ENCODE measurements at regions not wholly inside any gene's neighbourhood (a gene's known extent, or its start where the extent isn't known, plus 50 kb on each side); places are given as distances from the start of the nearest gene placed in this dataset.

DNA sequence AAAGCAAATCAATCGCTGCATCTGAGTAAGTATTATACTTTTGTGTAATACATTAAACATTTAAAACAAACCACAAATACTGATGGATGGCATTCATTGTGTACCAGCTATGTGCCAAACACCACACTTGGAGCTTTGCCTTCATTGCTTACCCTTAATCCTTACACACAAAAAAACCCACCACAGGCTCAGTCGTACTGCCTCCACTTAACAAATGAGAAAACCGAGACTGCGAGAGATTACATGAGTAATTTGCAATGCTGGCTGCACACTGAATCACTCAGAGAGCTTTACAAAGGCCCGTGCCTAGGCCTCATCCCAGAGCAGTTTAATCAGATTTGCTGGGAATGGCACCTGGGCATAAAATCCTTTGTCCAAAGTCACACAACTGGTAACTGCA is 130.5 kb downstream of the EDN1 start:
- no peak for DNase-seq (ENCODE audit: low read depth in 4 of 4, low spot score in 3 of 4)

DNA sequence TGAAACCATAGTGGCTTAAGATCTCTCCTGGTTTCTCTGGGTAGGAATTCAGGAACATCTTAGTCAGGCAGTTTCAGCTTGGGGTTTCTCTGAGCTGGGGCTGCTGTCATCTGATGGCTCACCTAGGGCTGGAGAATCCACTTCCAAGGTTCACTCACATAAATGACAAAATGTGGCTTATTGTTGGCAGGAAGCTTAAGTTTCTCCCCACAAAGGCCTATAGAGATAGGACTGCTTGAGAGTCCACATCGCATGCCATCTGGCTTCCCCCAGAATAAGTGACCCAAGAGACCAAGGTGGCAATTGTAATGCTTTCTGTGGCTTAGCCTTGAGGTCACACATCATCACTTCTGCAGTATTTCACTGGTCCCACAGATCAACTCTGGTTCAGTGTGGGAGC is 131.4 kb downstream of the EDN1 start:
- DNase-seq (ENCODE audit: low read depth in 4 of 4, low spot score in 3 of 4), result no peak

DNA sequence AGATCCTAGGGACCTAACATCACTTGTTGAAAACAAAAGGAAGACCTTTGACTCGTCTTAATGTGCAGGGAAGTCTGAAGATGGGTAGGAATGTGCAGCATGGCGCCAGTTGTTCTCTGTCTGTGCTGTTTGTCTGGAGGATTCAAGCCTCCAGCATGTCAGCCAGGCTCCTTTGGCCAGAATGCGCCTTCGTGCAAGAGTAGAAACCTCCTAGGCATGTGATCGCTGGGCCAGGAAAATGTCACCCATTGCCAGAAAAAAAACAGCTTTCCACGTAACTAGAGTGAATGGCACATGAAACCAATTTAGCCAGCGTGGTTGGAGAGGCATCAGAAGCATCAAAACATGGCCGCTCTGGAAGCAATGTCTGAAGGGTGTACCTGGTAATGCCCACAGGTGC is 132.7 kb downstream of the EDN1 start:
- DNase-seq (ENCODE audit: low read depth in 4 of 4, low spot score in 3 of 4), result no peak

DNA sequence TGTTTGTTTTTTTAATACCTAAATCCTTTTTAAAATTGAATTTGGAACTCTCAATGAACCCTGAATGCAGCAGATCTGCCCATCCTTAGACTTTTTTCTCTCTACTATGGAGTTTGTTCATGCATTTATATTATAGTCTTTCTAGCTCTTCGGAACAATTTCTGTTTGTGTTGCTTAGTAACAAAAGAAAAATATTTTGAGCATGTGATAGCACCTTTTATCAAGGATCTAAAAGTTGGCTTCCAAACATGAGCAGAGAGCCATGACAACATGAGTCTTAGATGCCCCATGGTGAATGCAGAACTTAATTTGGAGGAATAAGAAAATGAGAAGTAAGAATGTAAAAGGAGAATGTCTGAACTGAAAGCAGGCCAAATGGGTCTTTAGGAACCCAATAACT is 133.7 kb downstream of the EDN1 start:
- DNase-seq (ENCODE audit: low read depth in 4 of 4, low spot score in 3 of 4), result no peak

- DNase-seq (ENCODE audit: low read depth in 4 of 4, low spot score in 3 of 4), result no peak
Observed at GRCh38 chr6:12426121-12426520, 136.0 kb downstream of the EDN1 start.

DNA sequence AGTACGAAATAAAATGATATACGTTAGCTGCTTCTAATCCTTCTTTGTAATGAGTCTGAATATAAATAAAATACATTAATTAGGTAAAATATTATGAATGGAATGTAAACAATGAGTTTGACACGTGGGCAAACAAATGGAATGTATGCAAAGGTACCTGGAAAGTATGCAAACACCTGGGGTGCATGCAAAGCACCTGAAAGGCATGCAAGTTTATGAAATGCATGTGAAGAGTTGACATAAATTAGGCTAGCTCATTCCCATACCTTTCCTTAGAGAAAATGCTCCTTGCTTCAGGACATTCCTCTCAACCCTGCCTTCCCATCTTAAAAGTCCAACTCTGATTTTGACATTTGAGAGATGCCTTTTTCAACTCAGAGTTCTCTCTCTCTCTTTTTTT is 140.9 kb downstream of the EDN1 start:
- DNase-seq (ENCODE audit: low read depth in 4 of 4, low spot score in 3 of 4), result no peak

DNA sequence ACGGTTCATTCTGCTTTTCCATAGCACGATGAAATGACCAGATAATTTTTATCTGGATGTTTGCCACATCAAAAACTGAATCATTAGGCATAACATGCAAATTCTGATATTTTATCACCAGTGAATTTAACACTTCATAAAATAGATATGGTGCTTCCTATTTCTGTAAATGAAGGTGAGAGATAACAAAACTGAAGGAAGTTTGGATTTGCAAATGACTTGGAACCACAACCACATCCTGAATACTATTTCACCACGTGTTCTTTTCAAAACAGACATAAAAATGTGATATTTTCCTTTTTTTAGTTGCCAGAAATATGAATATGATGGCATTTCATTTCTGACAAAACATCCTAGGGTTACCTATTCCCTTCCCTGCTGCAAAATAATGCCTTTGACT is 146.1 kb downstream of the EDN1 start:
- DNase-seq (ENCODE audit: low read depth in 4 of 4, low spot score in 3 of 4), result no peak

- DNase-seq (ENCODE audit: low read depth in 4 of 4, low spot score in 3 of 4), result no peak
Observed at GRCh38 chr6:12436683-12437082, 146.5 kb downstream of the EDN1 start.

- DNase-seq (ENCODE audit: low read depth in 4 of 4, low spot score in 3 of 4), result no peak
Observed at GRCh38 chr6:12439296-12439695, 149.1 kb downstream of the EDN1 start.

- DNase-seq (ENCODE audit: low read depth in 4 of 4, low spot score in 3 of 4), result peak in 1 of 4 donors; percentile 8
Observed at GRCh38 chr6:12440981-12441380, 150.8 kb downstream of the EDN1 start.

DNA sequence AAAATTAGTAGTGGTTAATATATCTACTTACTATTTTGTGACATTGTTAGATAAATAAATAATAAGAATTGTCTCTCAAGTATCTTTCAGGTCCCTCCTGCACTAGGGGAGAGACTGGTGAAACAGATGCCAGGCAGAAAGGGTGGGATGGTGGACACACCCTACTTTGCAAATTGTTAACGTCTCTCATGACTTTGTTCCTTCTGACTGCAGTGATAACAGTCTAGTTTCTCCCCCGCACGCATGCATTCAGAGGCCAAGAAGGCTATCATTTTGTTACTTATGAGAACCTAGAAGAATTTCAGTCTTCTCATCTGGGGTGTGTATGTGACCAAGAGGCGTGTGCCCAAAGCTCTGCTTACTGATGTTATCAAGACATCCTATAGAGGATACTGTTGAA is 152.3 kb downstream of the EDN1 start:
- no peak for DNase-seq (ENCODE audit: low read depth in 4 of 4, low spot score in 3 of 4)

DNA sequence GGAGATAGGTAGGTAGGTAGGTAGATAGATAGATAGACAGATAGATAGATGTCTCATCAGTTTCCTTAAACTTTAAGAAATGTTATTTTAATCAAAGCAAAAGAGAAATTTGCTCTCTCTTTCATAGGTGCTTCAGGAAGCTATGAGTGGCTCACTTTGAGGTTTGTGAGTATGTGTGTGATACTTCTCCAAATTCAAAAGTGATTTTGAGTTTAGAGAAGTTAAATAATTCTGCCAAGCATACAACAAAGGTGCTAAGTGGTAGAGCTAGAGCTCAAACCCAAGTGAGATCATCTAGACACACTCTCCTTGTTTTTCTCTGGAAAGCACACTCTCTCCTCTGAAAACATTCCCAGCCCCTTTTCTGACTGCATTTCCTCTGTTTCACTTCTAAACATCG is 156.2 kb downstream of the EDN1 start:
- no peak for DNase-seq (ENCODE audit: low read depth in 4 of 4, low spot score in 3 of 4)

DNA sequence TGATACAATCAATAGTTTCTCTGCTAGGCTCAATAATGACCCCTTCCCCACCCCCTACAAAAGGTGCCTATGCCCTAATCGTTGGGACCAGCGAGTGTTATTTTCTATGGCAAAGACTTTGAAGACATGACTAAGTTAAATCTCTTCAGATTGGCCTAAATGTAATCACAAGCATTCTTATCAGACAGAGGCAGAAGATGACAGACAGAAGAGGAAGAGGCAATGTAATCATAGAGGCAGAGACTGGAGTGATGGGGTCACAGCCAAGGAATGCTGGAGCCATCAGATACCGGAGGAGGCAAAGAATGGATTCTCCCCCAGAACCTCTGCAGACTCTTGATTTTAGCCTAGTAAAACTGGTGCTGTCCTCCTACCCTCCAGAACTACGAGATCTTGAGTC is 159.3 kb downstream of the EDN1 start:
- DNase-seq (ENCODE audit: low read depth in 4 of 4, low spot score in 3 of 4), result no peak

DNA sequence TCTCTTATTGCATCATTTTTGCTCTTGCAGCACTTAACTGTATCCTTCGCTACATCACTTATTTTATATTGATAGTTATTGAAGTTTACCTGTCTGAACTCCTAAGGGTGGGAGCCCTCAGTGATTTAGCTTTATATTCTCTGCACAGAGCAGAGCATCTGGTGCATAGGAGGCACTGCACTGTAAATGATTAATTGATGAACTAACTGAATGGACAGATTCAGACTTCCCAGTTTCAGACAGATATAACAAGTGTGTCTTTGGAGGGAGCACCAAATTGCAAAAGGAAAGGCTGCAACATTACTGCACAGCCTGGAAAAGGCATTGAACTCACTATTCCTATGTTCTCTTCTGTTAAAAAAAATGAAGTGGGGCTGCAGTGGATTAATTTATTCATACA is 160.3 kb downstream of the EDN1 start:
- no peak for DNase-seq (ENCODE audit: low read depth in 4 of 4, low spot score in 3 of 4)

DNA sequence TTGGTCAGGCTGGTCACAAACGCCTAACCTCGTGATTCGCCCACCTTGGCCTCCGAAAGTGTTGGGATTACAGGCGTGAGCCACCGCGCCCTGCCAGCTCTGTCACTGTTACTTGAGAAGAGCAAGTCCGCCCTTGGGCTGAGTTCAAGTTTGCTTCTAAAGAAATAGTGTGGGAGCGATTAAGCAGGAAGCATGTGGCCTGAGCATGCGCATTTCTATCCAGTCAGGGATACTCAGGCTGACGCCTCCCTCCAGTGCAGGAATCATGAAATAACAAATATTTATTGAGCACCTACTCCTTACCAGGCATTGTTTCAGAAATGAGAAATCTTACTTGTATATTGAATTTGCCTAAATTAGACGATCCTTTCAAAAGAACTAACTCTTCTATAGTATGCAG is 166.2 kb downstream of the EDN1 start:
- DNase-seq (ENCODE audit: low read depth in 4 of 4, low spot score in 3 of 4), result no peak

DNA sequence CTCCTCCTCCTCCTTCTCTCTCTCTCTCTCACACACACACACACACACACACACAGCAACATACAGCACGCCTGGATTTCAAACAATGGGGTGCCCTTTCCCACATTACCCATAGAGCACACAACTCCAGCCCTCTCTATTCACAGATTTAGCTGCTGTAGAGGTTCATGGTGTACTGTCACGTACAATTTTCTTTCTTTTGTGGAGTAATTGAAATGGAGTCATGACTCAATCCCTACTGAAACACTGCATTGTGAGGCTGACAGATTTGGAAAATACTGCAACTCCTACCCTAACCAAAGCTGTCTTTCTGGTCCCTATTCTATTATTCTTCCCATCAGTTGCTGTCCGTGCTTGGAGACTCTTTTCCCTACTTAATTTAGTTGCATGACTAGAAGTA is 166.9 kb downstream of the EDN1 start:
- DNase-seq (ENCODE audit: low read depth in 4 of 4, low spot score in 3 of 4), result no peak

DNA sequence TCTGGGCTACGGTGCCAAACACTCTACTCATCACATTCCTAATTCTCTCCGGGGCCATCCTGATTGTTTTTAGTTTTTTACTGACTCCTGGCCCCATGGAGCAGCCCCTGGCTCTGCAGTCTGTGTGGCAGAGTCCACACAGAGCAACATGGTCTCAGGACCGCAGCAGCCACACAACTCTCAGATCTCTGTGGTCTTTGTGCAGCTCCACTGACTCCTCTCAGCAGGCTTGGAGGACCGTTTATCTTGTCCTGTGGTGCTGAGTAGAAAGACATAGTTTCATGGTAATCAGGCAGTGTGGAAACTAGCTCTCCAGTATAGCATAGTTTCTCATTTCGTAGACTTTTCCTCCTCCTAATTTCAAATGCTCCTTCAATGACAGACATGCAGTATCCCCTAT is 168.4 kb downstream of the EDN1 start:
- no peak for DNase-seq (ENCODE audit: low read depth in 4 of 4, low spot score in 3 of 4)

- DNase-seq (ENCODE audit: low read depth in 4 of 4, low spot score in 3 of 4), result no peak
Observed at GRCh38 chr6:12459945-12460661, 169.9 kb downstream of the EDN1 start.

GRCh38 chr6:12467706-12468670 is 177.8 kb downstream of the EDN1 start:
- DNase-seq (ENCODE audit: low read depth in 4 of 4, low spot score in 3 of 4), result no peak

- no peak for DNase-seq (ENCODE audit: low read depth in 4 of 4, low spot score in 3 of 4)
Observed at GRCh38 chr6:12472601-12473038, 182.5 kb downstream of the EDN1 start.

GRCh38 chr6:12473494-12473893 is 183.3 kb downstream of the EDN1 start:
- DNase-seq (ENCODE audit: low read depth in 4 of 4, low spot score in 3 of 4), result no peak

All from right renal pelvis (tissue), 4 donors.